Posterior vena cava (tissue), 2 donors: ENCODE measurements at regions not wholly inside any gene's neighbourhood (a gene's known extent, or its start where the extent isn't known, plus 50 kb on each side); places are given as distances from the start of the nearest gene placed in this dataset.

ENCODE experiments used
- DNase-seq: peaks from one replicate; pipeline ENCODE4 v3.0.0-alpha.2; 2020; ENCODE audit warnings: low spot score
- intact Hi-C, 2 donors: fragments of 100-400 bp; cut with DNase I; formaldehyde crosslinking; loops; one replicate each; pipeline versions ENCODE4 v1.14.1 to v1.14.2; 2022 to 2023
- donor health status: DM: yes; HTN: yes; CAD: no.
- donor health status: DM: yes; HTN: yes; CAD: no.

GRCh38 chr10:84895541-84895940 lies 567.2 kb downstream of the CCSER2 start:
- intact Hi-C loops = no loop called here

GRCh38 chr10:84896909-84897308 lies 568.5 kb downstream of the CCSER2 start:
- intact Hi-C loops = no loop called here
- no peak for DNase-seq

More at GRCh38 chr10:84895541-84895940, 567.2 kb downstream of the CCSER2 start:
- DNase-seq = no peak

GRCh38 chr10:84899268-84899667 lies 570.9 kb downstream of the CCSER2 start:
- no peak for DNase-seq
- intact Hi-C loops = no loop called here

- intact Hi-C loops = no loop called here
Measured at GRCh38 chr10:84900141-84900540, 571.8 kb downstream of the CCSER2 start.

GRCh38 chr10:84901885-84902284 lies 573.5 kb downstream of the CCSER2 start:
- DNase-seq = no peak
- intact Hi-C loops = no loop called here

More at GRCh38 chr10:84900141-84900540, 571.8 kb downstream of the CCSER2 start:
- no peak for DNase-seq

- intact Hi-C loops = no loop called here
- DNase-seq = no peak
Measured at GRCh38 chr10:84902553-84902952, 574.2 kb downstream of the CCSER2 start.

GRCh38 chr10:84903320-84903719 lies 574.9 kb downstream of the CCSER2 start:
- no peak for DNase-seq
- intact Hi-C loops = no loop called here

GRCh38 chr10:84907461-84908009 lies 579.1 kb downstream of the CCSER2 start:
- intact Hi-C loops = no loop called here

GRCh38 chr10:84908491-84908890 lies 580.1 kb downstream of the CCSER2 start:
- no peak for DNase-seq

More at GRCh38 chr10:84907461-84908009, 579.1 kb downstream of the CCSER2 start:
- no peak for DNase-seq

GRCh38 chr10:84921701-84922100 lies 593.3 kb downstream of the CCSER2 start:
- DNase-seq = no peak
- intact Hi-C loops = no loop called here

More at GRCh38 chr10:84908491-84908890, 580.1 kb downstream of the CCSER2 start:
- intact Hi-C loops = no loop called here

- DNase-seq = no peak
Measured at GRCh38 chr10:84924131-84924530, 595.7 kb downstream of the CCSER2 start.

GRCh38 chr10:84925495-84925894 lies 597.1 kb downstream of the CCSER2 start:
- no peak for DNase-seq
- intact Hi-C loops = no loop called here

More at GRCh38 chr10:84924131-84924530, 595.7 kb downstream of the CCSER2 start:
- intact Hi-C loops = no loop called here

- DNase-seq = no peak
- intact Hi-C loops = no loop called here
Measured at GRCh38 chr10:84933402-84933801, 605.0 kb downstream of the CCSER2 start.

GRCh38 chr10:84935772-84936171 lies 607.4 kb downstream of the CCSER2 start:
- intact Hi-C loops = no loop called here
- DNase-seq = no peak

GRCh38 chr10:84938117-84938905 lies 609.9 kb downstream of the CCSER2 start:
- no peak for DNase-seq
- intact Hi-C loops = no loop called here

- no peak for DNase-seq
- intact Hi-C loops = loop anchor here in 1 of 2 donors (10.0 kb wide), 1 partner anchor 1129 kb away; no protein-coding TSS in a partner anchor
Measured at GRCh38 chr10:84943541-84943940, 615.2 kb downstream of the CCSER2 start.

GRCh38 chr10:84944187-84944586 lies 615.8 kb downstream of the CCSER2 start:
- intact Hi-C loops = loop anchor here in 1 of 2 donors (10.0 kb wide), 1 partner anchor 1129 kb away; no protein-coding TSS in a partner anchor
- DNase-seq = no peak

- DNase-seq = no peak
- intact Hi-C loops = loop anchor here in 1 of 2 donors (10.0 kb wide), 1 partner anchor 1131 kb away; no protein-coding TSS in a partner anchor
Measured at GRCh38 chr10:84945791-84946190, 617.4 kb downstream of the CCSER2 start.

GRCh38 chr10:84946904-84947303 lies 618.5 kb downstream of the CCSER2 start:
- DNase-seq = no peak
- intact Hi-C loops = loop anchor here in 1 of 2 donors (10.0 kb wide), 1 partner anchor 1132 kb away; no protein-coding TSS in a partner anchor

GRCh38 chr10:84948644-84949043 lies 620.3 kb downstream of the CCSER2 start:
- intact Hi-C loops = loop anchor here in 1 of 2 donors (10.0 kb wide), 1 partner anchor 1134 kb away; no protein-coding TSS in a partner anchor

More at GRCh38 chr10:84948644-84949043, 620.3 kb downstream of the CCSER2 start:
- DNase-seq = no peak
